Activated CD8-positive, alpha-beta T cell treated with anti-CD3 and anti-CD28 coated beads for 36 hours (primary cell): ENCODE measurements at regions not wholly inside any gene's neighbourhood (a gene's known extent, or its start where the extent isn't known, plus 50 kb on each side); places are given as distances from the start of the nearest gene placed in this dataset.

ENCODE experiments used
- ATAC-seq: fragments of 200-7000 bp; cut with Tn5 transposase; one replicate; pipeline ENCODE4 v1.10.0; 2021; ENCODE audit warnings: mild to moderate bottlenecking, moderate library complexity
- CTCF ChIA-PET: fragments of 350-600 bp; sonication (Branson Sonifier 250); formaldehyde crosslinking; loops from one replicate; lab custom pipeline; 2021; ENCODE audit warnings: antibody characterized with exemption; lab: Charles Lee
- POLR2A ChIA-PET: fragments of 350-600 bp; sonication (Branson Sonifier 250); formaldehyde crosslinking; loops from one replicate; lab custom pipeline; 2021; ENCODE audit warnings: antibody characterized with exemption; lab: Charles Lee
- DNase-seq: peaks from one replicate; pipeline ENCODE4 v3.0.0-alpha.2; 2020
- H3K27ac Mint-ChIP-seq: one replicate; pipeline ENCODE4 v1.8.0; 2021; ENCODE audit warnings: mild to moderate bottlenecking, mixed read lengths
- H3K27me3 Mint-ChIP-seq: one replicate; pipeline ENCODE4 v1.8.0; 2021; ENCODE audit warnings: mixed read lengths
- H3K36me3 Mint-ChIP-seq: one replicate; pipeline ENCODE4 v1.8.0; 2021; ENCODE audit warnings: low read depth, mixed read lengths
- H3K4me1 Mint-ChIP-seq: one replicate; pipeline ENCODE4 v1.8.0; 2021; ENCODE audit warnings: low read depth, mixed read lengths
- H3K4me3 Mint-ChIP-seq: one replicate; pipeline ENCODE4 v1.8.0; 2021; ENCODE audit warnings: mild to moderate bottlenecking, moderate library complexity, mixed read lengths
- H3K9me3 Mint-ChIP-seq: one replicate; pipeline ENCODE4 v1.8.0; 2021; ENCODE audit warnings: mixed read lengths
- CTCF ChIP-seq: fragments of 200-600 bp; IDR thresholded peaks from one replicate; pipeline ENCODE4 v1.8.0; 2022; ENCODE audit warnings: antibody characterized with exemption, mild to moderate bottlenecking
- intact Hi-C: fragments of 100-400 bp; cut with micrococcal nuclease; formaldehyde crosslinking; loops from one replicate; pipeline ENCODE4 v1.10.0; 2022

- ATAC-seq (peak; percentile 49), DNase-seq (peak; percentile 31)
- no peak for TF ChIP-seq CTCF
- H3K36me3 Mint-ChIP-seq: no peaks in the 10 kb centered on the region
- CTCF ChIA-PET: no interaction called here
- no peaks in the 10 kb centered on the region for H3K4me1 Mint-ChIP-seq
- intact Hi-C loops: no loop called here
- POLR2A ChIA-PET: no interaction called here
- H3K27me3 Mint-ChIP-seq: no peaks in the 10 kb centered on the region
- no peak overlapping the region for H3K4me3 Mint-ChIP-seq
- no peak overlapping the region for H3K27ac Mint-ChIP-seq
- H3K9me3 Mint-ChIP-seq: no peaks in the 10 kb centered on the region
Measured at GRCh38 chr2:204479557-204479956, 65.7 kb upstream of the PARD3B start.

- no peaks in the 10 kb centered on the region for H3K36me3 Mint-ChIP-seq
- ATAC-seq (no peak), DNase-seq (no peak)
- no peaks in the 10 kb centered on the region for H3K27me3 Mint-ChIP-seq
- no peaks in the 10 kb centered on the region for H3K9me3 Mint-ChIP-seq
- intact Hi-C loops: no loop called here
- H3K4me1 Mint-ChIP-seq: no peaks in the 10 kb centered on the region
- ChIA-PET CTCF (no interaction called here), POLR2A (no interaction called here)
- H3K4me3 Mint-ChIP-seq: no peak overlapping the region
- no peak overlapping the region for H3K27ac Mint-ChIP-seq
- no peak for TF ChIP-seq CTCF
Measured at GRCh38 chr2:204480676-204481075, 64.6 kb upstream of the PARD3B start.

- Mint-ChIP-seq H3K4me1 (no peaks in the 10 kb centered on the region), H3K36me3 (no peaks in the 10 kb centered on the region), H3K27me3 (peaks cover 2% of the 10 kb centered on the region), H3K27ac (no peak overlapping the region), H3K4me3 (no peak overlapping the region), H3K9me3 (no peaks in the 10 kb centered on the region)
- intact Hi-C loops: no loop called here
- ChIA-PET CTCF (interaction anchor here (0.7 kb wide), 1 partner anchor 68 kb away, joined by 3 read pairs; no protein-coding TSS in a partner anchor), POLR2A (no interaction called here)
- DNase-seq (no peak), ATAC-seq (no peak)
- no peak for TF ChIP-seq CTCF
Measured at GRCh38 chr2:204483608-204484081, 61.6 kb upstream of the PARD3B start.

GRCh38 chr2:204486321-204486720 is 59.0 kb upstream of the PARD3B start:
- CTCF ChIA-PET: no interaction called here
- no peak overlapping the region for H3K4me3 Mint-ChIP-seq
- H3K36me3 Mint-ChIP-seq: no peaks in the 10 kb centered on the region
- no peaks in the 10 kb centered on the region for H3K9me3 Mint-ChIP-seq
- peaks cover 2% of the 10 kb centered on the region for H3K27me3 Mint-ChIP-seq
- no peak for ATAC-seq
- intact Hi-C loops: no loop called here
- POLR2A ChIA-PET: no interaction called here
- H3K27ac Mint-ChIP-seq: no peak overlapping the region
- no peak for DNase-seq
- no peak for TF ChIP-seq CTCF
- H3K4me1 Mint-ChIP-seq: no peaks in the 10 kb centered on the region

- ATAC-seq: no peak
- no peak overlapping the region for H3K4me3 Mint-ChIP-seq
- intact Hi-C loops: no loop called here
- H3K27ac Mint-ChIP-seq: no peak overlapping the region
- peaks cover 2% of the 10 kb centered on the region for H3K27me3 Mint-ChIP-seq
- H3K9me3 Mint-ChIP-seq: no peaks in the 10 kb centered on the region
- TF ChIP-seq CTCF: no peak
- ChIA-PET CTCF (no interaction called here), POLR2A (no interaction called here)
- H3K4me1 Mint-ChIP-seq: no peaks in the 10 kb centered on the region
- no peaks in the 10 kb centered on the region for H3K36me3 Mint-ChIP-seq
- DNase-seq: no peak
Measured at GRCh38 chr2:204486805-204487204, 58.5 kb upstream of the PARD3B start.
